ENCODE measurements at regions not wholly inside any gene's neighbourhood (a gene's known extent, or its start where the extent isn't known, plus 50 kb on each side); places are given as distances from the start of the nearest gene placed in this dataset.

DNA sequence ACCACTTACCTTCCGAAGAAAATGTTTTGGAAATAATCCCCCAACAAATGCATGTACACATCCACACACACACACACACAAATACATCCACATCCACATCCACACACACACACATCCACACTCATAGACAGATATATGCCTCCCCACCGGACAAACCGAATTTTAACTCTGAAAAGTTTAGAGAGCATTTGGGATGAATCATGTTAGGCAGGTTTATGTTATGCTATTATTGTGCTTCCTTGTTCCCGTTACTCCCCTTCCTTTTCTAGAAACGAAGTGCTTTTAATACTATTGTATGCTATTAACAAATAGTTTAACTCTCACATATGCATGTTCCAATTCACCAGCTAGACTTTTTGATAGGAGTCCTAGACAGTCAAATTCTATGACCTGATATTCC, 91.5 kb downstream of the FAS start:
- Histone ChIP-seq H3K9ac (ENCODE audit: low read depth in 1 of 3, low read length in 3 of 3) (no peak overlapping the region), H3K4me1 (ENCODE audit: control insufficient read depth in 3 of 3, insufficient read depth in 3 of 3, low read length in 3 of 3) (peaks cover 0 to 10% (median 0%) of the 10 kb centered on the region in 3 donors), H3K4me3 (ENCODE audit: low read length in 3 of 3) (no peak overlapping the region), H3K9me3 (ENCODE audit: control insufficient read depth in 3 of 3, low read length in 3 of 3) (no peaks in the 10 kb centered on the region), H3K36me3 (ENCODE audit: control insufficient read depth in 3 of 3, insufficient read depth in 3 of 3, low read length in 3 of 3) (no peaks in the 10 kb centered on the region), H3K27me3 (ENCODE audit: control insufficient read depth in 3 of 3, insufficient read depth in 3 of 3, low read length in 3 of 3) (no peaks in the 10 kb centered on the region), H3K27ac (ENCODE audit: low read depth, low read length) (no peak overlapping the region)

DNA sequence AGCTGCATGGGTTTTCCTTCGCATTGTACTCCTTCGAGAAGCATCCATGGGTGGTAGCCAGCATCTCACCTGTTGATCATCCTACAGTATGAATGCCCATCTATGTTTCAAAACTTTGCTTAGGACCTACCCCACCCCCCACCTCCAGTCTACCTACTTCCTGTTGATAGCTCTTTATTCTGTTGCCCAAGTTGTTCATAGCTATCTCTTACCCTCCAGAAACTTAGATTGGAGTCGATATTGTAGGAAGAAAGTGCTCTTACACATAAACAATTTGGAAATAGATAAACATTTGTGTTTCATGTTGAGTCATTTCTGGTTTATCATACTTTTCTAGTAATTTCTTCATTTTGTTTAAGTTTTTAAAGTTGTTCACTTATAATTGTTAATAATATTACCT, 90.1 kb downstream of the FAS start:
- Histone ChIP-seq H3K9ac (ENCODE audit: low read depth in 1 of 3, low read length in 3 of 3) (no peak overlapping the region), H3K9me3 (ENCODE audit: control insufficient read depth in 3 of 3, low read length in 3 of 3) (no peaks in the 10 kb centered on the region), H3K36me3 (ENCODE audit: control insufficient read depth in 3 of 3, insufficient read depth in 3 of 3, low read length in 3 of 3) (no peaks in the 10 kb centered on the region), H3K27ac (ENCODE audit: low read depth, low read length) (no peak overlapping the region), H3K4me1 (ENCODE audit: control insufficient read depth in 3 of 3, insufficient read depth in 3 of 3, low read length in 3 of 3) (no peaks in the 10 kb centered on the region), H3K4me3 (ENCODE audit: low read length in 3 of 3) (no peak overlapping the region), H3K27me3 (ENCODE audit: control insufficient read depth in 3 of 3, insufficient read depth in 3 of 3, low read length in 3 of 3) (no peaks in the 10 kb centered on the region)

DNA sequence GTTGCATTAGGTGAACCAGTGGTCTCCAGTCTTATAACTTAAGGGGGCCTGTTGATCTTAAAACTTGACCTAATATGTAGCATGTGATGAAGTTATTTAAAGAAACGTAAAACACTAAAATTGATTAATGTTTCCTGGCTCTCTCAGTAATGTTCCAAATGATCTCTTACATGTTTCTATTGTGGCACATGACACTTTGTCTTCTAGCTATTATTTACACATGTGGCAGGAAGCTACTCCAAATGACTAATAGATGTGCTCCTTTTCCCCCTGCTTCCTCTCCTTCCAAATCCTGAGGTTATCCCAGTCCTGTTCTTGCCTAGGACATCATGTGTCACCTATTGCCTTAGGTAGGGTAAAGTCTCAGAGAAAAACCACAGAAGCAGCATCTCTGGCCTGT, 89.4 kb downstream of the FAS start:
- no peaks in the 10 kb centered on the region for H3K27me3 ChIP-seq (ENCODE audit: control insufficient read depth in 3 of 3, insufficient read depth in 3 of 3, low read length in 3 of 3)
- no peaks in the 10 kb centered on the region for H3K4me1 ChIP-seq (ENCODE audit: control insufficient read depth in 3 of 3, insufficient read depth in 3 of 3, low read length in 3 of 3)
- H3K36me3 ChIP-seq (ENCODE audit: control insufficient read depth in 3 of 3, insufficient read depth in 3 of 3, low read length in 3 of 3): no peaks in the 10 kb centered on the region
- H3K4me3 ChIP-seq (ENCODE audit: low read length in 3 of 3): no peak overlapping the region
- H3K9ac ChIP-seq (ENCODE audit: low read depth in 1 of 3, low read length in 3 of 3): no peak overlapping the region
- H3K27ac ChIP-seq (ENCODE audit: low read depth, low read length): no peak overlapping the region
- H3K9me3 ChIP-seq (ENCODE audit: control insufficient read depth in 3 of 3, low read length in 3 of 3): no peaks in the 10 kb centered on the region

DNA sequence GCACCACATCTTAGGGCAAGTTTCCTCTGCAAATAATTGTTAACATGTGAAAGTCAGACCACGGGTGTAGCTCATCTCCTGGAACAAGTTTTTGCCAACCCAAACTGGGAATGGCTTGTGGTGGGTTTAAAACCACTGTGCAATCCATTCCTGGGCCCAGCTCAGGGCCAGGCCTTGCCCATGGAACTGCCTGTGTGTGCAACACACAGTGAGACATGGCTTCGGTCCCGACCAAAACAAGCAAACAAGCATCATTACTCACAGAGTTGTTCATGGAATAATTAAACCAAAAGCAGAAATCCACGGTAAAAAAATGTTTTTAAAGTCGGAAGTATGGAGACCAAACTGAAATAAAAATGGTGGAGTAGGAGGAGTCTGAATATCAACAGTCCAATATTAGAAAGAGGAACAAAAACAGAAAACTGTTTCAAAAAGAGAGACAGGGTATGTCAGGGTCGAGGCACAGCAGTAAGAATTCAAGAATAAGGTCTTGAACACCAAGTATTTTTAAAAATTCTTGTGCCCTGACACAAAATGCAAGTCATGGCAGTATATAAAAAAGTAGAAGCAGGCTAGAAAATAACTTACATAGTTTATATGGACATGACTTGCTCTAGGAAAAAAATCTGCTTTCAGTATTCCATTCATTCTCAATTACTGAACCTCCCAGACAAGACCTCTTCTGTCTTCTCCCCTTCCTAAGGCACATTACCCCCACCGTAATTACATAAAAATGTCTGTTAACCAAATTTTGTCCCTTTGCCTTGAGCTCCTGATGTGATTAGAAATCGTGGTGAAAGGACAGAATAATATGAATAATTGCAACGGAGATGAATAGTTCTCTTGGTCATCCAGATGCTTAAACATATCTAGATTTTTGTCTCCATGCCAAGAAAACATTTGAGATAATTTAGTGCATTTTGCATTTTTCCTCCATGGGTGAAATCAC, 88.4 kb downstream of the FAS start:
- no peaks in the 10 kb centered on the region for H3K4me1 ChIP-seq (ENCODE audit: control insufficient read depth in 3 of 3, insufficient read depth in 3 of 3, low read length in 3 of 3)
- no peak overlapping the region for H3K9ac ChIP-seq (ENCODE audit: low read depth in 1 of 3, low read length in 3 of 3)
- H3K27me3 ChIP-seq (ENCODE audit: control insufficient read depth in 3 of 3, insufficient read depth in 3 of 3, low read length in 3 of 3): no peaks in the 10 kb centered on the region

DNA sequence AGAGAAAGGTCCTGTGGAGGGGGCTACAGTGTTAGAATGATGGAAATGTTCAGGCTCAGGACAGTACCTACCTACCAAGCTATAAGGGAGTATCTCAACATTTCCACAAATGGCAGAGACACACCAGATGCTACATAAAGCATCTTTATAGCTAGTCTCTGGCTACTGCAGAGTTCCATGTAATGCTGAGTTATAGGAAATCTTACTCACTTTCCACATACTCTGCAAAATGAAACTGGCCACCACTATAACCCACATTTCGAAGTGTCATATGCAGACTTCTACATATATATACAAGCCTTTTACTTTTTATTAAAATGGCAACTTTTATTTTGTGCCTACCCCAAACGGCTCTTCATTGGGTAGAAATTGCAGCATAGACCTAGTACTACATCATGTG, 85.5 kb downstream of the FAS start:
- H3K4me1 ChIP-seq (ENCODE audit: control insufficient read depth in 3 of 3, insufficient read depth in 3 of 3, low read length in 3 of 3): peaks cover 0 to 6% (median 0%) of the 10 kb centered on the region in 3 donors
- no peak overlapping the region for H3K27ac ChIP-seq (ENCODE audit: low read depth, low read length)
- H3K36me3 ChIP-seq (ENCODE audit: control insufficient read depth in 3 of 3, insufficient read depth in 3 of 3, low read length in 3 of 3): no peaks in the 10 kb centered on the region
- H3K9ac ChIP-seq (ENCODE audit: low read depth in 1 of 3, low read length in 3 of 3): no peak overlapping the region
- H3K27me3 ChIP-seq (ENCODE audit: control insufficient read depth in 3 of 3, insufficient read depth in 3 of 3, low read length in 3 of 3): no peaks in the 10 kb centered on the region
- no peaks in the 10 kb centered on the region for H3K9me3 ChIP-seq (ENCODE audit: control insufficient read depth in 3 of 3, low read length in 3 of 3)
- H3K4me3 ChIP-seq (ENCODE audit: low read length in 3 of 3): no peak overlapping the region

More for the DNA sequence above, 88.4 kb downstream of the FAS start:
- Histone ChIP-seq H3K9me3 (ENCODE audit: control insufficient read depth in 3 of 3, low read length in 3 of 3) (no peaks in the 10 kb centered on the region), H3K36me3 (ENCODE audit: control insufficient read depth in 3 of 3, insufficient read depth in 3 of 3, low read length in 3 of 3) (no peaks in the 10 kb centered on the region), H3K27ac (ENCODE audit: low read depth, low read length) (no peak overlapping the region), H3K4me3 (ENCODE audit: low read length in 3 of 3) (no peak overlapping the region)

DNA sequence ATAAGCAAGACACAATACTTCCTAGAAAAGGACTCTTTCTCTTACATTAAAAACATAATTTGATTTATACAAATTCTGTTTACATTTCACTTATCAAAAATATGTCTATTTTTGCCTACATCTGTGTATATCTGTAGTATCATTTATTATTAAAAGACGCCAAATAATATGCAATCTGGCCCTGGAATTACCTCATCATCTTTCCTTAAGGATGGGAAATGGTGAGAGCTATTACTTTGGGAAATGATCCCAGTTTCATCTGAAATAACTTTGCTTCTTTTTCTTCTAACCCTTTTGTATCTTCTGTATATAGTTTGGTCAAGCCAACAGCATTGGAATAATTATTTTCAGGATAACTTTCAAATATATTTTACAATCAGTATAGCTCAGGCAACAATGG, 85.0 kb downstream of the FAS start:
- no peak overlapping the region for H3K27ac ChIP-seq (ENCODE audit: low read depth, low read length)
- no peak overlapping the region for H3K9ac ChIP-seq (ENCODE audit: low read depth in 1 of 3, low read length in 3 of 3)
- no peaks in the 10 kb centered on the region for H3K9me3 ChIP-seq (ENCODE audit: control insufficient read depth in 3 of 3, low read length in 3 of 3)
- H3K27me3 ChIP-seq (ENCODE audit: control insufficient read depth in 3 of 3, insufficient read depth in 3 of 3, low read length in 3 of 3): no peaks in the 10 kb centered on the region
- peaks cover 0 to 6% (median 0%) of the 10 kb centered on the region in 3 donors for H3K4me1 ChIP-seq (ENCODE audit: control insufficient read depth in 3 of 3, insufficient read depth in 3 of 3, low read length in 3 of 3)
- no peak overlapping the region for H3K4me3 ChIP-seq (ENCODE audit: low read length in 3 of 3)
- H3K36me3 ChIP-seq (ENCODE audit: control insufficient read depth in 3 of 3, insufficient read depth in 3 of 3, low read length in 3 of 3): no peaks in the 10 kb centered on the region

DNA sequence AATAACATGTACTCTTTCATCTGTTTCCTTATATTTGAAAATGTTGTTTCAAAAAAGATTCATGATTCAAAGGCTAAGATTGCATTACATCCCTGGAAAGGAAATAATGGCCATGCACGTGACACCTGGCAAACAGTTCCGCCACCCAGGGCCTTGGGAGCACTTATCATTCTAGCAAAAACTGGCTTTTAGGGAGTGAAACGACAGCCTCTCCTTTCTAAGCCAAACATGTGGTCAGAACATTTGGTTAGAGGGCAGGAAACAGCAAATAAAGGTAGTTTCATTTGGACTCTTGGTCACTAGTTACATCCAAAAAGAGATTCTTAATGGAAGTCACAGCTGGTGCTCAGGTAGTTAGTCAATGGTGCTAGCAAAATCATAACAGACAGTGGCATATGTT, 83.5 kb downstream of the FAS start:
- Histone ChIP-seq H3K9me3 (ENCODE audit: control insufficient read depth in 3 of 3, low read length in 3 of 3) (no peaks in the 10 kb centered on the region), H3K9ac (ENCODE audit: low read depth in 1 of 3, low read length in 3 of 3) (no peak overlapping the region), H3K27me3 (ENCODE audit: control insufficient read depth in 3 of 3, insufficient read depth in 3 of 3, low read length in 3 of 3) (no peaks in the 10 kb centered on the region), H3K27ac (ENCODE audit: low read depth, low read length) (peak overlapping the region; percentile 3), H3K4me1 (ENCODE audit: control insufficient read depth in 3 of 3, insufficient read depth in 3 of 3, low read length in 3 of 3) (peaks cover 0 to 6% (median 0%) of the 10 kb centered on the region in 3 donors), H3K36me3 (ENCODE audit: control insufficient read depth in 3 of 3, insufficient read depth in 3 of 3, low read length in 3 of 3) (no peaks in the 10 kb centered on the region), H3K4me3 (ENCODE audit: low read length in 3 of 3) (no peak overlapping the region)

DNA sequence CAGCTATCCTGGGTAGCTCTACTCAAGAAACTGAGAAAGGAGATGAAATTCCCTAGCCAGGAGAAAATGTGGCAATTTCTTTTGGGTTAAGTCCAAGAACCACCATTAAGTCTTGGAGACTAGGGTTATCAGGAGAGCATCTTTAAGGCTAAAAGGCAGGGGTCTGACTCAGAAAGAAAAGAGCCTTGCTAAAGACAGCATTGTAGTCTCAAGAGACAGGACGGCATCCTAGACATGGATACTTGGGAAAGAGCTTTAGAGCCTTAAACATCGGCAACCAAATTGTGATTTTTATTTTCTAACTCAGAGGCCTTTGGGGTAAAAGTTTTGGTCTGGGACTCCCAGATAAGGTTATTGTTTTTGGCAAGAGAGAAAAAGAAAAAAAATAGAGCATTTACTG, 83.1 kb downstream of the FAS start:
- no peaks in the 10 kb centered on the region for H3K9me3 ChIP-seq (ENCODE audit: control insufficient read depth in 3 of 3, low read length in 3 of 3)
- no peaks in the 10 kb centered on the region for H3K27me3 ChIP-seq (ENCODE audit: control insufficient read depth in 3 of 3, insufficient read depth in 3 of 3, low read length in 3 of 3)
- H3K4me3 ChIP-seq (ENCODE audit: low read length in 3 of 3): no peak overlapping the region
- peak overlapping the region; percentile 3 for H3K27ac ChIP-seq (ENCODE audit: low read depth, low read length)
- no peak overlapping the region for H3K9ac ChIP-seq (ENCODE audit: low read depth in 1 of 3, low read length in 3 of 3)
- H3K4me1 ChIP-seq (ENCODE audit: control insufficient read depth in 3 of 3, insufficient read depth in 3 of 3, low read length in 3 of 3): peaks cover 0 to 6% (median 0%) of the 10 kb centered on the region in 3 donors
- H3K36me3 ChIP-seq (ENCODE audit: control insufficient read depth in 3 of 3, insufficient read depth in 3 of 3, low read length in 3 of 3): no peaks in the 10 kb centered on the region

DNA sequence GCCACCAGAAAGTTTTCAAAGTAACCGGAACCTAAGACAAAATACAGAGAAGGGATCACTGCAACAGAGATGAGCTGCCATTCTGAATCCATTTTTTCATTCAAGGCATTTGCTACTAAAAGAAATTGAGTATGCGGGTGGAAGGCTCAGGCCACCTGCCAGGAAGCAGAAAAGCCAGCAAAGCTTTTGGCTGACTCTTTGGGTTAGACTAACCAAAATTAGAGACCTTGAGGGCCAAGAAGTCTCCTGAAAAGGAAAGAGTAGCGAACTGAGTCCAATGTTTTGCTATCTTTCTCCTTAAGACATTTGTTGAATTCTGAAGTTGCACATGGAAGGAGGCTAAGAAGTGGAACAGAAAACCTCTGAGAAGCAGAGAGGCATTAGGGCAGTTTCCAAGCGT, 79.0 kb downstream of the FAS start:
- Histone ChIP-seq H3K9ac (ENCODE audit: low read depth in 1 of 3, low read length in 3 of 3) (no peak overlapping the region), H3K9me3 (ENCODE audit: control insufficient read depth in 3 of 3, low read length in 3 of 3) (no peaks in the 10 kb centered on the region), H3K4me3 (ENCODE audit: low read length in 3 of 3) (no peak overlapping the region), H3K27me3 (ENCODE audit: control insufficient read depth in 3 of 3, insufficient read depth in 3 of 3, low read length in 3 of 3) (no peaks in the 10 kb centered on the region), H3K36me3 (ENCODE audit: control insufficient read depth in 3 of 3, insufficient read depth in 3 of 3, low read length in 3 of 3) (no peaks in the 10 kb centered on the region), H3K27ac (ENCODE audit: low read depth, low read length) (no peak overlapping the region), H3K4me1 (ENCODE audit: control insufficient read depth in 3 of 3, insufficient read depth in 3 of 3, low read length in 3 of 3) (peaks cover 0 to 9% (median 0%) of the 10 kb centered on the region in 3 donors)
